Mesenchymal stem cell (in vitro differentiated cells and primary cell): ENCODE measurements at regions not wholly inside any gene's neighbourhood (a gene's known extent, or its start where the extent isn't known, plus 50 kb on each side); places are given as distances from the start of the nearest gene placed in this dataset.
A peak's percentile ranks its signal among the peaks of the same experiment; 100 is the strongest.

Experiments
- DNase-seq: peaks from one replicate; pipeline ENCODE4 v3.0.0-alpha.2; 2013
- H2AFZ ChIP-seq: one replicate; pipeline ENCODE4 v1.6.1; 2013; ENCODE audit warnings: low read depth, mild to moderate bottlenecking, control low read depth, inconsistent platforms, low read length, moderate library complexity
- H2AK5ac ChIP-seq: 2 replicates; pipeline ENCODE4 v1.6.1; 2013; ENCODE audit warnings: low read length, moderate library complexity, mild to moderate bottlenecking, inconsistent platforms; ENCODE audit not compliant: severe bottlenecking
- H2BK120ac ChIP-seq: one replicate; pipeline ENCODE4 v1.6.1; 2013; ENCODE audit warnings: low read depth, mild to moderate bottlenecking, inconsistent platforms, low read length, moderate library complexity
- H2BK12ac ChIP-seq, 2 experiments: one replicate each; pipeline ENCODE4 v1.6.1; 2013; ENCODE audit warnings: inconsistent platforms in 2 of 2, low read length in 2 of 2, mild to moderate bottlenecking in 2 of 2, moderate library complexity in 2 of 2, control low read depth in 1 of 2
- H2BK15ac ChIP-seq: one replicate; pipeline ENCODE4 v1.6.1; 2013; ENCODE audit warnings: mild to moderate bottlenecking, low read depth, inconsistent platforms; ENCODE audit not compliant: poor library complexity, severe bottlenecking
- H2BK5ac ChIP-seq: 2 replicates; pipeline ENCODE4 v1.6.1; 2013; ENCODE audit warnings: low read depth, mild to moderate bottlenecking, low read length, control low read depth, inconsistent platforms; ENCODE audit not compliant: poor library complexity, severe bottlenecking
- H3K14ac ChIP-seq, 2 experiments: one replicate each; pipeline ENCODE4 v1.6.1; 2013; ENCODE audit warnings: inconsistent platforms in 2 of 2, low read length in 2 of 2, control low read depth in 1 of 2, mild to moderate bottlenecking in 1 of 2, moderate library complexity in 1 of 2
- H3K18ac ChIP-seq, 2 experiments: one replicate each; pipeline ENCODE4 v1.6.1; 2013; ENCODE audit warnings: inconsistent platforms in 2 of 2, low read length in 2 of 2, control low read depth in 1 of 2, low read depth in 1 of 2, mild to moderate bottlenecking in 1 of 2
- H3K23ac ChIP-seq, 2 experiments: one replicate each; pipeline ENCODE4 v1.6.1; 2013; ENCODE audit warnings: inconsistent platforms in 2 of 2, low read length in 2 of 2, mild to moderate bottlenecking in 2 of 2, moderate library complexity in 2 of 2, control low read depth in 1 of 2
- H3K27ac ChIP-seq: 2 replicates; pipeline ENCODE4 v1.5.1; 2013; ENCODE audit warnings: mild to moderate bottlenecking, moderate library complexity, low read length, control low read depth, inconsistent platforms; ENCODE audit not compliant: poor library complexity, severe bottlenecking
- H3K27me3 ChIP-seq, 2 experiments: 2 replicates each; pipeline versions ENCODE4 v1.6.1 to v1.7.0; 2013; ENCODE audit warnings: low read length in 2 of 2, mild to moderate bottlenecking in 2 of 2, moderate library complexity in 2 of 2, control low read depth in 1 of 2, inconsistent platforms in 1 of 2; ENCODE audit not compliant: control insufficient read depth in 1 of 2, insufficient read depth in 1 of 2
- H3K36me3 ChIP-seq, 2 experiments: 2 replicates each; pipeline versions ENCODE4 v1.6.1 to v1.7.0; 2013; ENCODE audit warnings: low read length in 2 of 2, control low read depth in 1 of 2, inconsistent platforms in 1 of 2, low read depth in 1 of 2, mild to moderate bottlenecking in 1 of 2; ENCODE audit not compliant: insufficient read depth in 2 of 2, control insufficient read depth in 1 of 2
- H3K4ac ChIP-seq, 2 experiments: one replicate each; pipeline ENCODE4 v1.6.1; 2013; ENCODE audit warnings: inconsistent platforms in 2 of 2, low read length in 2 of 2, mild to moderate bottlenecking in 2 of 2, moderate library complexity in 2 of 2, control low read depth in 1 of 2, low read depth in 1 of 2
- H3K4me1 ChIP-seq: 2 replicates; pipeline ENCODE4 v1.6.1; 2013; ENCODE audit warnings: low read depth, low read length, control low read depth; ENCODE audit not compliant: control insufficient read depth, insufficient read depth
- H3K4me2 ChIP-seq: 2 replicates; pipeline ENCODE4 v1.6.1; 2013; ENCODE audit warnings: low read length, mild to moderate bottlenecking, inconsistent platforms; ENCODE audit not compliant: poor library complexity, severe bottlenecking
- H3K4me3 ChIP-seq, 2 experiments: 2 replicates each; pipeline versions ENCODE4 v1.5.1 to v1.7.0; 2013; ENCODE audit warnings: low read length in 2 of 2, mild to moderate bottlenecking in 2 of 2, control low read depth in 1 of 2, low read depth in 1 of 2; ENCODE audit not compliant: insufficient read depth in 1 of 2
- H3K79me1 ChIP-seq: replicated peaks from 2 replicates; pipeline ENCODE4 v1.6.1; 2013; ENCODE audit warnings: mild to moderate bottlenecking, control low read depth, low read length, inconsistent platforms; ENCODE audit not compliant: poor library complexity, severe bottlenecking
- H3K9ac ChIP-seq: 2 replicates; pipeline ENCODE4 v1.7.0; 2013; ENCODE audit warnings: mild to moderate bottlenecking, low read length, moderate library complexity
- H3K9me3 ChIP-seq: 2 replicates; pipeline ENCODE4 v1.7.0; 2013; ENCODE audit warnings: mild to moderate bottlenecking, low read length; ENCODE audit not compliant: control insufficient read depth
- H4K8ac ChIP-seq: one replicate; pipeline ENCODE4 v1.6.1; 2013; ENCODE audit warnings: inconsistent platforms, mild to moderate bottlenecking, low read length, moderate library complexity
- H4K91ac ChIP-seq: one replicate; pipeline ENCODE4 v1.6.1; 2013; ENCODE audit warnings: mild to moderate bottlenecking, low read length, inconsistent platforms
- WGBS: methylation state at CpG from one replicate; pipeline ENCODE4 v1.1.7; 2013; ENCODE audit warnings: mixed read lengths; 5-methylcytosine and 5-hydroxymethylcytosine counted together

DNA sequence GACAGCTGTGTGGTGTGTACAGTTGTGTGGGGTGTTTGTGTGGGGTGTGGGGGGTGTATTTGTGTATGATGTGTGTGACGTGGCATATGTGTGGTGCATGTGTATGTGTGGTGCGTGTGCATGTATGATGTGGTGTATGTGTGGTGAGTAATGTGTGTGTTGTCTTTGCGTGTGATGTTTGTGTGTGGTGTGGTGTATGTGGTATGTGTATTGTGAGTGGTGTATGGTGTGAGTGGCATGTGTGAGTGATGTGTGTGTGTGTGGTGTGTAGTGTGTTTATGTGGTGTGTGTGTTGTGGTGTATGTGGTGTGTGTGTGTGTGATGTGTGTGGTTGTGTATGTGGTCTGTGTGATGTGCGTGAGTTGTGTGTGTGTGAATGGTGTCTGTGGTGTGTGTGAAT lies 191.1 kb downstream of the MELK start:
- 93% methylated on average over 4 of the region's 4 CpGs for WGBS
- no peak overlapping the region for H3K18ac ChIP-seq
- H4K91ac ChIP-seq = no peak overlapping the region
- no peak overlapping the region for H3K23ac ChIP-seq
- no peaks in the 10 kb centered on the region for H3K36me3 ChIP-seq
- no peaks in the 10 kb centered on the region for H3K79me1 ChIP-seq
- H3K27me3 ChIP-seq = peaks cover 56 to 83% of the 10 kb centered on the region in 2 experiments
- no peak overlapping the region for H2BK5ac ChIP-seq
- H3K9ac ChIP-seq = no peak overlapping the region
- peak overlapping the region in 1 of 2 experiments; percentile 13 for H3K14ac ChIP-seq
- no peak overlapping the region for H3K4ac ChIP-seq
- no peak overlapping the region for H2AK5ac ChIP-seq
- H3K4me1 ChIP-seq = peaks cover 7% of the 10 kb centered on the region
- no peak overlapping the region for H3K4me2 ChIP-seq
- H2BK12ac ChIP-seq = no peak overlapping the region
- no peak overlapping the region for H4K8ac ChIP-seq
- H3K9me3 ChIP-seq = peaks cover 4% of the 10 kb centered on the region
- DNase-seq = no peak
- H3K4me3 ChIP-seq = no peak overlapping the region
- no peak overlapping the region for H2AFZ ChIP-seq
- no peak overlapping the region for H3K27ac ChIP-seq
- H2BK120ac ChIP-seq = no peak overlapping the region
- H2BK15ac ChIP-seq = no peak overlapping the region

DNA sequence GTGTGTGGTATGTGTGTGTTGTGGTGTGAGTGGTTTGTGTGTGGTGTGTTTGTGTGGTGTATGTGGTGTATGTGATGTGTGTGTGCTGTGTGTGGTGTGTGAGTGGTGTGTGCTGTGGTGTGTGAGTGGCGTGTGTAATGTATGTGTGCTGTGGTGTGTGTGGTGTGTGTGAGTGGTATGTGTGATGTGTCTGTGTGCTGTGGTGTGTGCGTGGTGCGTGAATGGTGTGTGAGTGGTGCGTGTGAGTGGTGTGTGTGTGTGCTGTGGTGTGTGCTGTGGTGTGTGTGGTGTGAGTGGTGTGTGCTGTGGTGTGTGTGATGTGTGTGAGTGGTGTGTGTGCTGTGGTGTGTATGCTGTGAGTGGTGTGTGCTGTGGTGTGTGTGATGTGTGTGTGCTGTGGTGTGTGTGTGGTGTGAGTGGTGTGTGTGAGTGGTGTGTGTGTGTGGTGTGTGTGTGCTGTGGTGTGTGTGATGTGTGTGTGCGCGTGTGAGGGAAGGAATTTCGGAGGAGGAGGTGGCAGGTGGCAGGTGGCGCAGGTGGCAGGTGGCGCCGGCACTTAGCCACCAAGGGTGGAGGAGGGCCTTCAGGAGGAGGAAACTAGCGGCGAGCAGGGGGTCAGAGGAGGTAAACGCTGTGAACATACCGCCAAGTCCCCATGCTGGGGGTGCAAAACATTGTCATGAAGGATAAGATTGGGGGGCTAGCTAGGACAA lies 191.8 kb downstream of the MELK start:
- Histone ChIP-seq H3K79me1 (no peaks in the 10 kb centered on the region), H3K36me3 (no peaks in the 10 kb centered on the region), H3K4me2 (no peak overlapping the region), H2BK120ac (no peak overlapping the region), H2BK15ac (no peak overlapping the region), H2BK12ac (no peak overlapping the region), H3K27me3 (peaks cover 57 to 85% of the 10 kb centered on the region in 2 experiments), H3K9me3 (peaks cover 4% of the 10 kb centered on the region), H3K14ac (peak overlapping the region in 1 of 2 experiments; percentile 13), H3K4me3 (no peak overlapping the region), H3K23ac (peak overlapping the region in 1 of 2 experiments; percentile 54), H3K4ac (no peak overlapping the region), H3K18ac (no peak overlapping the region), H3K4me1 (peaks cover 7% of the 10 kb centered on the region), H3K9ac (no peak overlapping the region), H4K8ac (no peak overlapping the region), H2AK5ac (no peak overlapping the region), H2BK5ac (no peak overlapping the region), H3K27ac (no peak overlapping the region), H2AFZ (no peak overlapping the region), H4K91ac (no peak overlapping the region)
- 60% methylated on average over 14 of the region's 14 CpGs for WGBS
- no peak for DNase-seq

DNA sequence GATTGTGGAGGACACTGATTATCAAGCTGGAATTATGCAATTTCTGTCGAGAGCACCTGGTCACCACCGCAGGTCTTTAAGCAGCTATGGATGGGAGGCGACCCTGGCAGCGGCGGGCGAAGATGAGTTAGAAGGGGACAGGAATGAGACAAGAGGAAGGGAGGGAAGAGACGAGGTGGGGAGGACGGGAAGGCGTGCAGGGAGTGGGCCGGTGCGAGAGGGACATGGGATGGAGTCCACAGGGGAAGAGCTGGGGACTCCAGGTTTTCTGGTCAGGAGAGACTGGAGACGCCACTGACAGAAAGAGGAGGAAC lies 192.3 kb downstream of the MELK start:
- H3K14ac ChIP-seq = no peak overlapping the region
- H3K79me1 ChIP-seq = no peaks in the 10 kb centered on the region
- no peak overlapping the region for H2BK120ac ChIP-seq
- no peak overlapping the region for H2BK5ac ChIP-seq
- no peak overlapping the region for H4K8ac ChIP-seq
- no peaks in the 10 kb centered on the region for H3K36me3 ChIP-seq
- H2AK5ac ChIP-seq = no peak overlapping the region
- no peak overlapping the region for H3K4ac ChIP-seq
- WGBS = 38% methylated on average over 12 of the region's 12 CpGs
- peaks cover 7% of the 10 kb centered on the region for H3K4me1 ChIP-seq
- H3K23ac ChIP-seq = no peak overlapping the region
- peaks cover 57 to 85% of the 10 kb centered on the region in 2 experiments for H3K27me3 ChIP-seq
- H3K4me3 ChIP-seq = no peak overlapping the region
- H2AFZ ChIP-seq = no peak overlapping the region
- H4K91ac ChIP-seq = no peak overlapping the region
- no peak overlapping the region for H3K9ac ChIP-seq
- H3K27ac ChIP-seq = no peak overlapping the region
- no peak for DNase-seq
- H3K4me2 ChIP-seq = no peak overlapping the region
- H3K9me3 ChIP-seq = peaks cover 4% of the 10 kb centered on the region
- H2BK15ac ChIP-seq = no peak overlapping the region
- H2BK12ac ChIP-seq = no peak overlapping the region
- H3K18ac ChIP-seq = no peak overlapping the region

DNA sequence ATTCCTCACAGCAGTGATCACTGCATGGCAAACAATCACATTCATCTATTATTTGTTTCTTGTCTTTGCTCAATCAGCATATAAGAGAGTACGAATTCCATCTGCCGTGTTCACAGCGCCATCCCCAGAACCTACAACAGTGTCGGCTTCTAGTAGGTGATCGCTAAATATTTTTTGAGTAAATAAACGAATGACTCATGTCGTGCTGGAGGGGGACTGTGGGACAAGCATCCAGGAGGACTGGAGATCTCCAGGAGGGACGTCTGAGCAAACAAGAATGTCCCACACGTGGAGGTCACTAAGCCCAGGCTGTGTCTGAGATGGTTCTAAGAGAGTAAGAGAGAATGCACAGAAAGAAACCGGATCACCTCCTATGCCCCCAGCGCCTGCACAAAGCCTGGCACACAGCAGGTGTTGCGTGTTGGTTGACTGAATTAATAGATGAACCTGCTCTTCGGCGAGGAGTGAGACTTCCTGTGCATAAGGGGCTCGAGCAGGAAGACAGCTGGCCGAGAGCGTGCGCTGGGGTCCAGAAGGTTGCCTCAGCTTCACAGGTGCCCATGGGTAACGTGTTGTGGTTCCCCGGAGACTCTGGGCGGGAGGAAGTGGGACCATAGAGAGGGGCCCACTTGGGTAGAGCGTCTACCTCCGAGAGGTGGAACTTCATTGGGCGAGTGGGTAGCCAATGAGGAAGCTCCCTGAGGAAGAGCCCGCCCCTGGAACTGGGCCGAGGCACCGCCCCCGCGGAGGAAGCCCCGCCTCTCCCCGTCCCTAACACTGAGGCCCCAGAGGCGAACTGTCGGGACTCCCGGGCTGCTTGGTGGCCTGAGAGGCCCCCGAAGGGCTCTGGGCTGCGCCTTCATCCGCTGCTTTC lies 193.0 kb downstream of the MELK start:
- Histone ChIP-seq H3K4me2 (no peak overlapping the region), H4K8ac (no peak overlapping the region), H3K9ac (no peak overlapping the region), H3K4me3 (peak overlapping the region in 1 of 2 experiments; percentile 61), H3K36me3 (no peaks in the 10 kb centered on the region), H2AFZ (peak overlapping the region; percentile 6), H2BK15ac (no peak overlapping the region), H3K23ac (no peak overlapping the region), H2AK5ac (no peak overlapping the region), H3K4ac (no peak overlapping the region), H3K14ac (no peak overlapping the region), H2BK12ac (no peak overlapping the region), H3K9me3 (peaks cover 4% of the 10 kb centered on the region), H3K27me3 (peaks cover 59 to 85% of the 10 kb centered on the region in 2 experiments), H3K79me1 (no peaks in the 10 kb centered on the region), H2BK120ac (no peak overlapping the region), H3K4me1 (peaks cover 7% of the 10 kb centered on the region), H2BK5ac (no peak overlapping the region), H3K18ac (no peak overlapping the region), H4K91ac (no peak overlapping the region), H3K27ac (no peak overlapping the region)
- peak; percentile 35 for DNase-seq
- 5% methylated on average over 37 of the region's 37 CpGs for WGBS
